ENCODE measurements at regions not wholly inside any gene's neighbourhood (a gene's known extent, or its start where the extent isn't known, plus 50 kb on each side); places are given as distances from the start of the nearest gene placed in this dataset.

- TF ChIP-seq CTCF (IDR thresholded peaks at IDR 0.05) (no peak), POLR2A (IDR thresholded peaks at IDR 0.05) (no peak)
Measured at GRCh38 chr3:64411101-64411500, 185.8 kb upstream of the PRICKLE2 start.
